Right atrium auricular region (tissue), 2 donors: ENCODE measurements at regions not wholly inside any gene's neighbourhood (a gene's known extent, or its start where the extent isn't known, plus 50 kb on each side); places are given as distances from the start of the nearest gene placed in this dataset.

Source experiments
- DNase-seq: peaks from one replicate; pipeline ENCODE4 v3.0.0-alpha.2; 2019; ENCODE audit warnings: low spot score
- H3K27ac ChIP-seq, 2 donors: fragments of 200-600 bp; sonication (generic); 1 replicate in 1 of 2; 2 replicates in 1 of 2; pipeline ENCODE4 v1.5.1; 2016 to 2019
- H3K27me3 ChIP-seq, 2 donors: fragments of 200-600 bp; sonication (generic); one replicate each; pipeline versions ENCODE4 v1.5.1 to v1.6.0; 2017 to 2019
- H3K36me3 ChIP-seq: fragments of 200-600 bp; sonication (generic); one replicate; pipeline ENCODE4 v1.5.1; 2016
- H3K4me1 ChIP-seq, 2 donors: fragments of 200-600 bp; sonication (generic); one replicate each; pipeline versions ENCODE4 v1.5.1 to v1.6.0; 2017 to 2019
- H3K4me3 ChIP-seq, 2 donors: fragments of 200-600 bp; sonication (generic); 1 replicate in 1 of 2; 2 replicates in 1 of 2; pipeline ENCODE4 v1.5.1; 2017 to 2019; ENCODE audit warnings: mild to moderate bottlenecking in 1 of 2, moderate library complexity in 1 of 2
- H3K9me3 ChIP-seq, 2 donors: fragments of 200-600 bp; sonication (generic); one replicate each; pipeline ENCODE4 v1.5.1; 2019
- TF ChIP-seq, protein P1 (sequence below), 2 donors: fragments of 200-600 bp; sonication (generic); IDR thresholded peaks; one replicate each; pipeline ENCODE4 v1.5.1; 2019; ENCODE audit warnings: antibody characterized with exemption in 2 of 2

DNA sequence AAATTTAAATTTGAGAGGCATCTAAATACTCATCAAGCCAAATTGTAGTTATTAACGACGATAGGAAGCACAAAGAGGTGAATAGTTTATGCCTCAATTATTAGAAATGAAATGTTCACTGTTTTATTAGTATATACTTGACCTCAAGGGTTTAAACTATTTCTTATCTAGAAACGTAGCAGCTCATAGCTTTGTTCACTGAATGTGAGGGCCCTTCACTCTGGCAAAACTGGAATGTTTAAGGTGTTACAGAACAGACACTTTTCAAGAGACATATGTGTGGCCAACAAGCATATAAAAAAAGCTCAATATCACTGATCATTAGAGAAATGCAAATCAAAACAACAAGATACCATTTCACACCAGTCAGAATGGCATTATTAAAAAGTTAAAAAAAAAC, 151.2 kb upstream of the KCNN2 start:
- H3K27me3 ChIP-seq, result no peaks in the 10 kb centered on the region
- no peak for DNase-seq
- H3K27ac ChIP-seq, result no peak overlapping the region
- no peaks in the 10 kb centered on the region for H3K4me1 ChIP-seq
- no peak overlapping the region for H3K4me3 ChIP-seq
- no peaks in the 10 kb centered on the region for H3K9me3 ChIP-seq
- no peaks in the 10 kb centered on the region for H3K36me3 ChIP-seq
- TF ChIP-seq, protein P1, sequence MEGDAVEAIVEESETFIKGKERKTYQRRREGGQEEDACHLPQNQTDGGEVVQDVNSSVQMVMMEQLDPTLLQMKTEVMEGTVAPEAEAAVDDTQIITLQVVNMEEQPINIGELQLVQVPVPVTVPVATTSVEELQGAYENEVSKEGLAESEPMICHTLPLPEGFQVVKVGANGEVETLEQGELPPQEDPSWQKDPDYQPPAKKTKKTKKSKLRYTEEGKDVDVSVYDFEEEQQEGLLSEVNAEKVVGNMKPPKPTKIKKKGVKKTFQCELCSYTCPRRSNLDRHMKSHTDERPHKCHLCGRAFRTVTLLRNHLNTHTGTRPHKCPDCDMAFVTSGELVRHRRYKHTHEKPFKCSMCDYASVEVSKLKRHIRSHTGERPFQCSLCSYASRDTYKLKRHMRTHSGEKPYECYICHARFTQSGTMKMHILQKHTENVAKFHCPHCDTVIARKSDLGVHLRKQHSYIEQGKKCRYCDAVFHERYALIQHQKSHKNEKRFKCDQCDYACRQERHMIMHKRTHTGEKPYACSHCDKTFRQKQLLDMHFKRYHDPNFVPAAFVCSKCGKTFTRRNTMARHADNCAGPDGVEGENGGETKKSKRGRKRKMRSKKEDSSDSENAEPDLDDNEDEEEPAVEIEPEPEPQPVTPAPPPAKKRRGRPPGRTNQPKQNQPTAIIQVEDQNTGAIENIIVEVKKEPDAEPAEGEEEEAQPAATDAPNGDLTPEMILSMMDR (IDR thresholded peaks at IDR 0.05), result no peak

DNA sequence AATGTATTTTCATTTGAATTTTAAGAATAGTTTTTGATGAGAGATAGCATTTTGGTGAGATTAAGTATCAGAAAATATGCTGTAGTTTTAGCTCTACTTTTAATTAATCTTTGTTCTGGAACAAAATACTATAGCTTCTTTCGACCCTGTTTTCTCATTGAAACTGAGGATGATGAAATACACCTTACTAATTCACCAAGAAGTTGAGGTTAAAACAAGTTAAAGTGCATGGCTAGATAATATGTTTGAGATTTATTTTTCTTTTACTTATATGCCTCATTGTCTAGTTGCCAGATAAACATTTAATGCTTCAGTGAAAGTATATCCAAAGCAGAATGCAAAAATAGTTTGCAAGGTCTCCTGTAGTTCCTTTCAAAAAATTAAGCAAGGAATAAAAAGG, 140.1 kb upstream of the KCNN2 start:
- no peaks in the 10 kb centered on the region for H3K4me1 ChIP-seq
- H3K4me3 ChIP-seq, result no peak overlapping the region
- no peaks in the 10 kb centered on the region for H3K36me3 ChIP-seq
- DNase-seq, result no peak
- TF ChIP-seq, protein P1 (IDR thresholded peaks at IDR 0.05), result no peak
- no peak overlapping the region for H3K27ac ChIP-seq
- no peaks in the 10 kb centered on the region for H3K27me3 ChIP-seq
- H3K9me3 ChIP-seq, result peaks cover 0 to 8% of the 10 kb centered on the region in 2 donors

DNA sequence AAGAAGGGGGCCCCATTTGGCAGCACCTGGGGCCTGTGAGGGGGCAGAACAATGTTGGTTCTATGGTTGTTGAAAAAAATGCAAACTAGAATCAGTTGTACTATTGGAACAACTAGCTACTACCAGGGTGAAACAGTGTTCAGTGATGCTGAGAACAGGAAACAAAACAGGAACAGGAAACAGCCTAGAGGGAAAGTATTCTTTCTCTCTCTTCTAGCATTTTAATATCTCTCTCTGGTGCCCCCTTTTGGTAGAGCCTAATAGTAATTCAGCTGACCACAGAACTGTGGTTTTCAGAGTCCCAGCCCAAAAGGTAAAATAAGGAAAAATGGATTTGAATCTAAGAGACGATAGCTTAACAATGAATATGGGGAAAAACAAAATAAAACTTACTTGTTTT, 138.0 kb upstream of the KCNN2 start:
- TF ChIP-seq, protein P1 (IDR thresholded peaks at IDR 0.05), result peak in 1 of 2 donors; percentile 41
- DNase-seq, result no peak
- Histone ChIP-seq H3K36me3 (no peaks in the 10 kb centered on the region), H3K4me3 (no peak overlapping the region), H3K27me3 (no peaks in the 10 kb centered on the region), H3K4me1 (no peaks in the 10 kb centered on the region), H3K9me3 (peaks cover 0 to 8% of the 10 kb centered on the region in 2 donors), H3K27ac (no peak overlapping the region)

DNA sequence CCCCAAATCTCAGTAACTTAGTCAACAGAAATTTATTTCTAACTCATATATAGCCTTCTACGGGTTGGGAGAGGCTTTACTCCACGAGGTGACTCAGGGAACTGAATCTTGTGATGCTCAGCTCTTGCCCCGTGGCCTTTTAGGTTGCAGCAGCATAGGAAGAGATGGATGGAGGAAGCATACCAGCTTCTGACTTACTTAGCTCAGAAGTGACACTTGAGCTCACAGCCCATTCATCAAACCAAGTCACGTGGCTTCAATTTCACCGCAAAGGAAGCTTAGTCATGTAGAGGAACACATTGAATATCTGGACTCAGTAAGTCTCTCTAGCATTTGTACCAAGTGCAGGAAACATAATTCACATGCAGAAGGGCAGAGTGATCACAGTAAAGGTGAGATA, 124.1 kb upstream of the KCNN2 start:
- no peak overlapping the region for H3K4me3 ChIP-seq
- H3K27ac ChIP-seq, result no peak overlapping the region
- H3K4me1 ChIP-seq, result no peaks in the 10 kb centered on the region
- no peaks in the 10 kb centered on the region for H3K9me3 ChIP-seq
- no peaks in the 10 kb centered on the region for H3K36me3 ChIP-seq
- H3K27me3 ChIP-seq, result no peaks in the 10 kb centered on the region
- TF ChIP-seq, protein P1 (IDR thresholded peaks at IDR 0.05), result no peak
- no peak for DNase-seq

DNA sequence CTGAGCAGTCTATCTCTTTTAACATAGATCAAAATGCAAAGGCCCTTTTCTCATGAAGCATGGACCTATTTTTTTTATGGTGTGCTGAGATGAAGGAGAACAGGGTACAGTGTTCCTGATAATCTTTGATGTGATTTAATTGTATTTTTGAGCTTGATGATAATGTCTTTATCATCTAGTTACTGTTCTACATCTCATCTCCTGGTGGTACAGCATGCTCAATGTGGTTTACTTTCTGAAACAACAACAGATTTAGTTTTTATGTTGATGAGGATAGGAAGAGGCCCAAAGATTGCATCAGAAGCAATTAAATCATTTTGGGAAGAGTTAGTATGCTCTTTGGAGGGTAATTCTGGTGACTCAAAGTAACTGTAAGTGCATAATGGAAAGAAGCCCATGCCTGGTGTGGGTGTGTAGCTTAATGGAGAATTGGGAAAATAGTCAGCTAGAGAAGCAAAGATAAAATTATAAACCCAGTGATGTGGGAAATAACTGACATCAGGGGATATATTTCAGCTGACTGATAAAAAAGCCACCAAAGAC, 123.0 kb upstream of the KCNN2 start:
- no peaks in the 10 kb centered on the region for H3K36me3 ChIP-seq
- no peaks in the 10 kb centered on the region for H3K9me3 ChIP-seq
- DNase-seq, result no peak
- no peaks in the 10 kb centered on the region for H3K4me1 ChIP-seq
- H3K27me3 ChIP-seq, result no peaks in the 10 kb centered on the region
- no peak overlapping the region for H3K4me3 ChIP-seq
- TF ChIP-seq, protein P1 (IDR thresholded peaks at IDR 0.05), result no peak
- H3K27ac ChIP-seq, result no peak overlapping the region

DNA sequence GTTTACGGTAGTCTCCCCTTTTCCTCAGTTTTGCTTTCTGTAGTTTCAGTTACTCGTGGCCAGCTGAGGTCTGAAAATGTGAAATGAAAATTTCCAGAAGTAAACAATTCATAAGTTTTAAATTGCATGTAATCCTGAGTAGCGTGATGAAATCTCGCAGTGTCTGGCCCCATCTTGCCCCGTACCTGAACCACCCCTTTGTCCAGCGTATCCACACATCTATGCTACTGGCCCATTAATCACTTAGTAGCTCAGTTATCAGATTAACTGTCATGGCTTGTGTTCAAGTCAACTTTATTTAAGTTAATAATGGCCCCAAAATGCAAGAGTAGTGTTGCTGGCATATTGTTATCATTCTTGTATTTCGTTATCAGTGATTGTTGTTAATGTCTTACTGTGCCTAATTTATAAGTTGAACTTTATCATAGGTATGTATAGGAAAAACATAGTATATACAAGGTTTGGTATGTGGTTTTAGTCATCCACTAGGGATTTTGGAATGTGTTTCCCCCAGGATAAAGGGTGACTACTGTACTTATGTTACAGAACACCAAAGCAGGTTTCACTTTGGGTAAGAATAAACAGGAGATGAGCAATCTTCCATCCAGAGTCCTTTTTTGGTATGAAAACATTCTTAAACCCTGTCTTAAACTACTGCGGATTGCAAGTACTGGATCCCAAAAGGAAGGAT, 118.4 kb upstream of the KCNN2 start:
- Histone ChIP-seq H3K27me3 (no peaks in the 10 kb centered on the region), H3K4me3 (no peak overlapping the region), H3K4me1 (no peaks in the 10 kb centered on the region), H3K36me3 (no peaks in the 10 kb centered on the region), H3K27ac (no peak overlapping the region), H3K9me3 (no peaks in the 10 kb centered on the region)
- TF ChIP-seq, protein P1 (IDR thresholded peaks at IDR 0.05), result no peak
- no peak for DNase-seq
